LNCaP clone FGC (cell line): ENCODE measurements at regions not wholly inside any gene's neighbourhood (a gene's known extent, or its start where the extent isn't known, plus 50 kb on each side); places are given as distances from the start of the nearest gene placed in this dataset.
"Not testable (repeated sequence)": the region's sequence is repeated elsewhere in the genome, so short reads cannot be mapped to it uniquely, and the experiment has no call there.

Source experiments
- DNase-seq: peaks from one replicate; pipeline ENCODE4 v3.0.0-alpha.2; 2011; ENCODE audit warnings: low read depth
- H3K4me3 ChIP-seq: 2 replicates; pipeline ENCODE4 v1.5.1; 2011; ENCODE audit warnings: mild to moderate bottlenecking, low read depth, low read length, control low read depth
- CTCF ChIP-seq: IDR thresholded peaks from 2 replicates; pipeline ENCODE4 v1.5.1; 2012; ENCODE audit warnings: mild to moderate bottlenecking; ENCODE audit not compliant: control insufficient read depth, insufficient read depth; ENCODE audit errors: extremely low read depth

- TF ChIP-seq CTCF, result no peak
- H3K4me3 ChIP-seq, result no peak overlapping the region
- no peak for DNase-seq
Observed at GRCh38 chr17:77616254-77616731, 342.2 kb upstream of the TNRC6C start.

GRCh38 chr17:77617516-77617915, 341.0 kb upstream of the TNRC6C start:
- H3K4me3 ChIP-seq, result no peak overlapping the region
- DNase-seq, result no peak
- no peak for TF ChIP-seq CTCF

GRCh38 chr17:77618173-77618572, 340.3 kb upstream of the TNRC6C start:
- no peak for DNase-seq
- no peak for TF ChIP-seq CTCF
- H3K4me3 ChIP-seq, result no peak overlapping the region

- TF ChIP-seq CTCF, result no peak
- no peak for DNase-seq
- H3K4me3 ChIP-seq, result no peak overlapping the region
Observed at GRCh38 chr17:77618731-77619130, 339.8 kb upstream of the TNRC6C start.

GRCh38 chr17:77619326-77619725, 339.2 kb upstream of the TNRC6C start:
- H3K4me3 ChIP-seq, result no peak overlapping the region
- no peak for DNase-seq
- TF ChIP-seq CTCF, result no peak

GRCh38 chr17:77619851-77620250, 338.7 kb upstream of the TNRC6C start:
- no peak for TF ChIP-seq CTCF
- no peak overlapping the region for H3K4me3 ChIP-seq
- no peak for DNase-seq

GRCh38 chr17:77620282-77620681, 338.2 kb upstream of the TNRC6C start:
- H3K4me3 ChIP-seq, result no peak overlapping the region
- no peak for TF ChIP-seq CTCF
- no peak for DNase-seq

GRCh38 chr17:77622084-77622483, 336.4 kb upstream of the TNRC6C start:
- DNase-seq, result not testable (repeated sequence)

More at GRCh38 chr17:77622084-77622483, 336.4 kb upstream of the TNRC6C start:
- not testable (repeated sequence) for H3K4me3 ChIP-seq
